ENCODE measurements at regions not wholly inside any gene's neighbourhood (a gene's known extent, or its start where the extent isn't known, plus 50 kb on each side); places are given as distances from the start of the nearest gene placed in this dataset.

DNA sequence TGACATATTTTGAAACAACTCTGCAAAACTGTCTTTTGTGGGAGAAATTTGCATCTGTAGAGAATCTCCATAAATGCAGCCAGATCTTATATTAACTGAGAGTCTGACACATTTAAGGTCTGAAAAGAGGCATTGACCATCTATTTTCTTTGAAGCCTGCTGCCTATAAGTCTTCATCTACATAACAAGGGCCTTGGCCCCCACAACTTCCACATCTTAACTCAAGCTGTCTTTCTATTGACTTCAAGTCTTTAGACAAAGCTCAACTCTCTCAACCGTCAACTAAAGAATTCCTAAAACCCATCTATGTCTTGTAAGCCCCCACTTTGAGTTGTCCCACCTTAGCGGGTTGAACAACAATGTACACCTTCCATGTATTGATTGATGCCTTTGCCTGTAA, 72.4 kb upstream of the ADCY1 start:
- in situ Hi-C loops (cut with HindIII; ENCODE audit: low sequenced_read_pairs), result no loop called here

DNA sequence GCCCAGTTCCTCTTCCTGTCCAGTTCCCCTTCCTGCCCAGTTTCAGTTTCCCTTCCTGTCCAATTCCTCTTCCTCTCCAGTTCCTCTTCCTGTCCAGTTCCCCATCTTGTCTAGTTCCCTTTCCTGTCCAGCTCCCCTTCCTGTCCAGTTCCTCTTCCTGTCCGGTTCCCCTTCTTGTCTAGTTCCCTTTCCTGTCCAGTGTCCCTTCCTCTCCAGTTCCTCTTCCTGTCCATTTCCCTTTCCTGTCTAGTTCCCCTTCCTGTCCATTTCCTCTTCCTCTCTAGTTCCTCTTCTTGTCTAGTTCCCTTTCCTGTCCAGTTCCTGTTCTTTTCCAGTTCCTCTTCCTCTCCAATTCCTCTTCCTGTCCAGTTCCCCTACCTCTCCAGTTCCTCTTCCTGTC, 68.1 kb upstream of the ADCY1 start:
- in situ Hi-C loops (cut with HindIII; ENCODE audit: low sequenced_read_pairs), result no loop called here

DNA sequence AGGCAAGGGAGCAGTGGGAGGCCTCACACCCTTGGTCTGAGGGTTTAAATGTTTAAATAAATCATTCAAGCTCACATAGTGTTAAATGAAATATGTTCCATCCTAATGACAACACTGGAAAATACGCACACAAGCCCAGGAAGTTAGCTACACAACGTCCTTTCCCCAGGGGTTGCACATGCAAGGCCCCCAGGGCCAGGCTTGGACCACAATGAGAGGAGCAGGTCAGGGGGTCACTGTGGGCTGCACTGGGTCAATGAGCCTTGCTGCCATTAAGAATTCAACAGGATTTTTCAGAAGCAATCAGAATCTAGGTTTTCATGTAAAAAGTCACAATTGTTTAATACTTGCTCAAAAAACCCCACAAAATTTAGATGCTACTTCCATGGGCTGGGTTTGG, 64.9 kb upstream of the ADCY1 start:
- in situ Hi-C loops (cut with HindIII; ENCODE audit: low sequenced_read_pairs), result no loop called here

DNA sequence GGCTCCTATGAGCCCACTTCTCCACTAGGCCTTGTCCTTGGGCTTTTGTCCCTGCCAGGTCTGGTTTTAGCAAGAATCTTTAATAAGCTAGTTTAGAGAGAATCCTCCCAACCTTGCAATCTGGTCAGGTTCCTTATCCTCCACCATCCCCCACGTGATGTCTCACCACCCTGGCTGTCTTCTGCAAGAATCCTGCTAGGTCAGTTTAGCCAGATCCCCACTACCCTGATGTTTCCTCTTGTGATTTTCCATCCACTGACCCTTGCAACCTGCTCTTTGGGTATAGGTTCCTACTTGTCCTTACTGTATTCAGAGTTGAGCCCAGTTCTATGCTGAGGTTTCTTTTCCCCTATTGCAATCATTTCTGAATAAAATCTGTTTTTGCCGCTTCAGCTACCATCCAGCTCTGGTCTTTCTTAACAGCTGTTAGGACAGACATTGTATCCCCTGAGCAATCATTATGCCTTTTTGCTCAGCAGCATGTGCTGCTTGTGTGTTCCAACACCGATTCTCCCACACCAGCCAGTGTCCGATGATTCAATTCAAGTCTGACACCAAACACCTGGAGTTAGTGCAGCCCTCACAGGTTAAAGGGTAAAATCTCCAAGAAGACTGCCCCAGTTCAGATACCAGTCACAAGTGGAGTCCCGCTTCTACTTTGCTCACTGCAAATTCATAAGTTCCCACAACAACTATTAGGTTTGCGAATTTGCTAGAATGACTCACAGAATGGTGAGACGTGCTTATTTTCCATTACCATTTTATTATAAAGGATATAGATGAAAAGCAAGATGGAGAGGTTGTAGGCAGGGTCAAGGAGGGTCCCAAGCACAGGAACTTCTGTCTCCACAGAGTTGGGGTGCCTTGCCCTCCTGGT, 62.2 kb upstream of the ADCY1 start:
- in situ Hi-C loops (cut with HindIII; ENCODE audit: low sequenced_read_pairs), result no loop called here

DNA sequence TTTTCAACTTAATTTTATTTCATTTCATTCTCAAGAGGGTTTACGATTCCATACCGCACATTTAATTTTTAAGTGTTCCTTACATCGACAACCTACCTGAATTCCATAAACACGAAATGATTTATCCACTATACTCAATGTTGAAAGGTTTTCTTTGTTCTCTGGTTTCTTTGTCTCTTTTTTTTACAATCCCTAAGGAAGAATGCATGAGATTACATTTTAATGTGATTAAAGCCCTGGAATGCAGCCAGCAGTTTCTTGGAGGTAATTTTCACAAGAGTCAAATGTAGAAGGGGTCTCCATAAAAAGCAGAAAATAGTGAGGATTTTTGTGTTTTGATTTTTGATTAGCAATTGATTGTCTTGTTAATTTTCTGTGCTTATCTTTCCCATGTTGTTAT, 59.2 kb upstream of the ADCY1 start:
- in situ Hi-C loops (cut with HindIII; ENCODE audit: low sequenced_read_pairs), result loop anchor here (5.0 kb wide), 1 partner anchor 98 kb away; no protein-coding TSS in a partner anchor

DNA sequence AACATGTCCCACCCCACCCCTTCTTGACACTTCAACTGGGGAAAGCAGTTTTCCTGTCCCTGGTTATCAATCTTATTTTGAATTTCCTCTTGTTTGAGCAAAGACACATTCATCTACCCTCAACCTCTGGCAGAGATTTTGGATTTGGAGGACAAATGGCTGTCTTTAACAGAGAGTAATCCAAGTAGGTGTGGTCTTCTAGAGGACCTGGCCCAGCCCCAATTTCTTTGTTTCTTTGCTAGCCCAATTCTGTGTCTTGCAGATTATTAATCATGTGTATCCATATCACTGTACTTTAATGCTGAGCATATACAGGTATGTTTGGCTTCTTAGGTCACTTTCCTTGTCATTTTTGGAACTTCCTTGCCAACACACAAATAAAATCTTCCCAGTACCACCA, 58.8 kb upstream of the ADCY1 start:
- in situ Hi-C loops (cut with HindIII; ENCODE audit: low sequenced_read_pairs), result loop anchor here (5.0 kb wide), 1 partner anchor 98 kb away; no protein-coding TSS in a partner anchor
